ENCODE measurements at regions not wholly inside any gene's neighbourhood (a gene's known extent, or its start where the extent isn't known, plus 50 kb on each side); places are given as distances from the start of the nearest gene placed in this dataset.

- TF ChIP-seq CTCF (IDR thresholded peaks at IDR 0.05), result no peak
- no peak for TF ChIP-seq ZFX (IDR thresholded peaks at IDR 0.05; ENCODE audit: borderline replicate concordance)
Observed at GRCh38 chr9:115443890-115444289, 325.9 kb upstream of the TNC start.

All from 22Rv1 (cell line).